Testis (tissue), 2 donors: ENCODE measurements at regions not wholly inside any gene's neighbourhood (a gene's known extent, or its start where the extent isn't known, plus 50 kb on each side); places are given as distances from the start of the nearest gene placed in this dataset.
"Not testable (repeated sequence)": the region's sequence is repeated elsewhere in the genome, so short reads cannot be mapped to it uniquely, and the experiment has no call there.

ENCODE experiments used
- CTCF ChIP-seq, 3 experiments: fragments of 450-650 bp in 2 of 3; fragments of 200-600 bp in 1 of 3; sonication (generic) in 1 of 3; IDR thresholded peaks; one replicate each; pipeline ENCODE4 v1.5.1; 2016 to 2019; ENCODE audit warnings: antibody characterized with exemption in 3 of 3, mild to moderate bottlenecking in 2 of 3, moderate library complexity in 1 of 3
- POLR2A ChIP-seq: fragments of 450-650 bp; IDR thresholded peaks from one replicate; pipeline ENCODE4 v1.6.1; 2017; ENCODE audit warnings: antibody characterized with exemption, mild to moderate bottlenecking, moderate library complexity

DNA sequence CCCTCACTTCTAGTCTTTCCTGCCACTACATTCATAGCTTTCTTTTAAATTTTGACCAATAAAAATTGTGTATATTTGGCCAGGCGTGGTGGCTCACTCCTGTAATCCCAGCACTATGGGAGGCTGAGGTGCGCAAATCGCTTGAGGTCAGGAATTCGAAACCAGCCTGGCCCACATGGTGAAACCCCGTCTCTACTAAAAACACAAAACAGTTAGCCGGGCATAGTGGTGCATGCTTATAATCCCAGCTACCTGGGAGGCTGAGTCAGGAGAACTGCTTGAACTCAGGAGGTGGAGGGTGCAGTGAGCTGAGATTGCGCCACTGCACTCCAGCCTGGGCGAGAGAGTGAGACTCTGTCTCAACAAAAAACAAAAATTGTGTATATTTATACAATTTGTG, 97.8 kb upstream of the SPATA31D4 start:
- TF ChIP-seq CTCF (IDR thresholded peaks at IDR 0.05); POLR2A: not testable (repeated sequence)
